CD4-positive, alpha-beta T cell treated with Interleukin-4 for 1 hour (primary cell): ENCODE measurements at regions not wholly inside any gene's neighbourhood (a gene's known extent, or its start where the extent isn't known, plus 50 kb on each side); places are given as distances from the start of the nearest gene placed in this dataset.
"Not testable (repeated sequence)": the region's sequence is repeated elsewhere in the genome, so short reads cannot be mapped to it uniquely, and the experiment has no call there.

Source experiments
- DNase-seq, 2 donors: peaks; one replicate each; pipeline ENCODE4 v3.0.0-alpha.2; 2020 to 2022

DNA sequence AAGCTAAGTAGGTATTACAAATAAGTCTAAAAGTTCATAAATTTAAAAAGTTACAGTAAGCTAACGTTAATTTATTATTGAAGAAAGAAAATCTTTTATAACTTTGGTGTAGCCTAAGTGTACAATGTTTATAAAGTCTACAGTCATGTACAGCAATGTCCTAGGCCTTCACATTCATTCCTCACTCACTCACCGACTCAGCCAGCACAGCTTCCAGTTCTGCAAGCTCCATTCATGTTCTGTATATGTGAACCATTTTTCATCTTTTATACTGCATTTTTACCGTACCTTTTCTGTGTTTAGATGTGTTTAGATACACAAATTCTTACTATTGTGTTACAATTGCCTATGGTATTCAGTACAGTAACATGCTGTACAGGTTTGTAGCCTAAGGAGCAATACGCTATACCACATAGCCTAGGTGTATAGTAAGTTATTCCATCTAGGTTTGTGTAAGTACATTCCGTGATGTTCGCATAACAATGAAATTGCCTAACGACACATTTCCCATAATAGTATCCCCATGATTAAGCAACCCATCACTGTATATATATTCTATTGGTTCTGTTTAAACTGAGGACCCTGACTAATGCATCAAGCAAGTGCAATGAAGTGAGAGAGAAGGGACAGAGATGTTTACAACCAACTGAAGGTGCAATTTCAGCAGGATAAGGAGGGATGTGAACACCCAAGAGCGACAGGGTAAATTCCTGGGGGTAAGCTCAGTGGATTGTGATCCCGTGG is 88.9 kb upstream of the TRIO start:
- DNase-seq: no peak

- no peak for DNase-seq
These were observed 92.3 kb upstream of the TRIO start for GRCh38 chr5:14050821-14051220.

GRCh38 chr5:14048434-14048833 is 94.7 kb upstream of the TRIO start:
- no peak for DNase-seq

DNA sequence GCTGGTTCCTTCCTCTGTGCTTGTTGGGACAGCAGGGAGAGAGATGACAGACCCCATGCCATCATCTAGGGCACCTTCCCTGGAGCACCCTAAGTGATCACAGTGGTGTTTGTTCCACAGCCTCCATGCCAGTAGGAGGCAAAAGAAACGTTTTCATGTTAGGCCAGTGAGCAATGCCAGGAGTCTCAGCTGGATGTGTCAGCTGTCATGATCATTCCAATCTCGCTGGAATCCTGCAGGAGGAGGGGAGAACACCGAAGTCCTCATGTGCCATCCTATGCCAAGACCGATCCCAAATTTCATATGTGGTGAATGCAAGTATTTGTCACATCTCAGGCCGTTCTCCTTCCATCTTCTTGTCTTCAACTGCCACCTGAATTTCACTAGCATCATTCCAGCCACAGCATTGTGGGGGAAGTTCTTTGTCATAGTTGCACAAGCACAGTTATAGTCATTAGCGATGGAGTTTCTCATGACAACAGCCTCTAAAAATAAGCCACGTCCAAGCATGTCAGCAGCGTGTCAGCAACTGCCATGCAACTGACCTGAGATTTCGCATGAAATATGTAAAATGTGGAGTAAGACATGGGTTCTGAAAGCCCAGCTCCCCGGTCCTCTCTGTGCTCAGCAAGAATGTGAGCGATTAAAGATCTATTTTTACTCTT is 97.2 kb upstream of the DNAH5 start:
- DNase-seq: no peak

DNA sequence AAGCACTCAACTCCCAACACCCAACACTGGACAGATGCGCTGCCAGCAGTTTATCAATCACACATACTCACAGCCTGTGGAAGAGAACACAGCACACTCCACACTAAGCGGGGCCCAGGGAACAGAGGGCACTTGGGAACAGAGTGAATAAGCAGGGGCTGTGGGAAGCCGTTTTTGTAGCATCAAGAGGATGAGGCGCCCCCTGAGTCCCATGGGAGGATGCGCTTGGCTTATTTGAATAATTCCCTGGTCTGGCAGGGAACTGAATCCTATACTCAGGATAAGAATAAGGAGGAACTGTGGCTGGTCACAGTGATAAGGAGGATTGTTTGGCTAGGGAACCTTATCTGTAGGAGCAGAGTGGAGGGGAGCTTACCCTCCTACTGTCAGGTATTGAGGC is 96.1 kb upstream of the DNAH5 start:
- no peak for DNase-seq

- no peak for DNase-seq
These were observed 95.1 kb upstream of the DNAH5 start for GRCh38 chr5:14039576-14039975.

DNA sequence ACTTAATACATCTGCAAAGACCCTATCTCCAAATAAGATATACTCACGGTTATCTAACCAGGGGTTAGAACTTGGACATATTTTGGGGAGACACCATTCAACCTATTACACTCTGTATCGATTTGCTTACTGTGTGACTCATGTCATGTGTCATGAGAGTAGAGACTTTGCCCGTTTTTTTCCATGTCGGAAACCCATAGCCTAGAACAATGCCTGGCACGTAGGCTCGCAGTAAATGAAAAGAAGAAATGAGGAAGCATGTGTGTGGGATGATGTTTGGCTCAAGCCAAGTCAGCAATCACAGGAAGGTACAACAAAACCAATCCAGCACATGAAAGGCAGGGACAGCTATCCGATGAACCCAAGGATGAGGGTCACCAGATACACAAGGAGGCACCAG is 94.6 kb upstream of the DNAH5 start:
- no peak for DNase-seq

GRCh38 chr5:14038341-14038959 is 94.0 kb upstream of the DNAH5 start:
- DNase-seq: no peak

DNA sequence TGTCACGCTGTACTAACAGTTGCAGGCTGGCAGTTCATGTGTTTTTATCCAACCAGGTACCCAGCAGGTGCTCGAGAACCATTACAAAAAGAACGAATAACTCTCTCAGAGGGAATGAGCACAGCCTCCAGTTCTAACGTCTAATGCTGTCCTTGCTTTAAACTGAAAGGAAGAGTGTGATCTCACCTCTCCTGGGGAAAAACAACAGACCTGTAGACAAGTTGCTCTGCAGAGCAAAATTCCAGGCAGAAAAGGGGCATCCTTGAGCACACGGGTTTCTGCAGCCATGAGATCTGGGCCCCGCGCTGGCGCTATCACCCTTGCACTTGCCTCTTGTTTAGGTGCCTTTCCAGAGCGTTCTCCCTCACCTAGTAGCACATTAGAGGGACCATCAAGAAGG is 92.5 kb upstream of the DNAH5 start:
- no peak for DNase-seq

- no peak for DNase-seq
These were observed 92.0 kb upstream of the DNAH5 start for GRCh38 chr5:14036514-14036913.

DNA sequence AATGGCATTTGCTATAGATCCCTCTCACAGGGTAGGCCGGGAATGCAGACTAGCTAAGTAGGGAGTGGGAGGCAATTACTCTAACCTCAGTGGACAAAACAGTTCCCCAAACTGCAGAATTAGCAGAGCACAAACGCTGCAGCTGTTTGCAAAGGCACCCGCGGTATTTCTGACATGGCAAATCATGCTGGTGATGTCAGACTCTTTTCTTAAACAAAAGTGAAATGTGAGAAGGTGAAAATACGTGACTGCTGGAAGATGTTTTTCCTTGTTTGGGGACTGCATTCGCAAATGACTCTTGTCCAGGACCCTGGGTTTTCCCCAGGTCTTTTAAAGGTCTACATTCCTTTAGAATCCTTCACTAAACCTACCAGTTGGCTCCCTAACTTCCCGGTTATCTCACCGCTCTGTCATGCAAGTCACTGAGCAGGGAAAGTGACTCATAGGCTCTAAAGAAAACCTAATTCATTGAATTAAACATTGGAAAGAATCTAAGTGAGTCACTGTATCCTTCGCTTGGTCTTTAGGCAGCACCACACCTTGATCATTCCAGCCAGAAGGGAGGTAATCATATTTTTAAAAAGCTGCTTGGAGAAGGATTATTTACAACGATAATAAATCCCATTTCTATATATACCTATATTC is 91.5 kb upstream of the DNAH5 start:
- DNase-seq: no peak

DNA sequence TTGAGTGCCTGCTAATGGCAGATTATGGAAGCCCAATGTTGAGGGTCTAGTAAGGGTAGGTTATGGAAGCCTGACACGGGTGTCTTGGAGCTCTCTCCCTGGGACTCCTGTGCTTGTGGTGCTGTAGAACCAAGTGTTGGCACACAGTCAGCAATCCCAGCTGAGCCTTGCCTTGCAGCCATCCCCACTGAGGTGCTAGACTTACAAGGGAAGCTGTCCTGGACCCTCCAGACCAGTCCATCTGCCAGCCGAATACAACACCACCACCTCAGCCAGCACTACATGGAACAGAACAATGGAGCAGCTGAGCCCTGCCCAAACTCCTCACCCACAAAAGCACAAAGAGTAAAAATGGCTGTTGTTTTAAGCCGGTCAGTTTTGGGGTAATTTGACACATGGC is 90.5 kb upstream of the DNAH5 start:
- no peak for DNase-seq

GRCh38 chr5:14032918-14033317 is 88.4 kb upstream of the DNAH5 start:
- DNase-seq: no peak

DNA sequence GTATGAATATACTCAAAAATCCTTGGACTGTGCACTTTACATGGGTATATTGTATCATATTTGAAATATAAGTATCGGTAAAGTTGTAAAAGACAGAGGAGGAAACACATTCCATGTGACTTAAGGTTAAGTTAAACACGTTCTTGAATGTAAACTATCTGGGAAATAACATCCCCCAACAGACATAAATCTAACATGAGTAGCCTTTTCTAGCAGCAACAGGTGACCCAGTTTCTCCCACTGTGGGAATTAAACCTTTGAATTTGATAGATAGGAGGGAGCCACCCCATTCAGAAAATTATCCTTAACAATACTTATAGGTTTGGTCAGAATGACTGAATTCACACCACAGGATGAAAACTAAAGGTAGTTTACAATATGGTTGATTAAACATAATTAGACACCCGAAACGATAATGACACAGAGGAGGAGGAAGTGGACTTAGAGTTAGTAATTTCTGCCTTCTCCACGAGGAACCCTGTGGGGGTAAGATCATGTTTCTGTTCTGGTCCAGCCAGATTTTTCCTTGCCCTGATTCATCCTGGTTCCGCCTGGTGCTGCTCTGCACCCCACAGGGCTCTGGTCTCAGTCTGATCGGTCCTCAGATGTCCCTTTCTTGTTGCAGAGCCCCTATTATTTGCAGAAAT is 84.6 kb upstream of the DNAH5 start:
- DNase-seq: no peak

- no peak for DNase-seq
These were observed 83.7 kb upstream of the DNAH5 start for GRCh38 chr5:14028188-14028587.

- no peak for DNase-seq
These were observed 81.2 kb upstream of the DNAH5 start for GRCh38 chr5:14025569-14026286.

DNA sequence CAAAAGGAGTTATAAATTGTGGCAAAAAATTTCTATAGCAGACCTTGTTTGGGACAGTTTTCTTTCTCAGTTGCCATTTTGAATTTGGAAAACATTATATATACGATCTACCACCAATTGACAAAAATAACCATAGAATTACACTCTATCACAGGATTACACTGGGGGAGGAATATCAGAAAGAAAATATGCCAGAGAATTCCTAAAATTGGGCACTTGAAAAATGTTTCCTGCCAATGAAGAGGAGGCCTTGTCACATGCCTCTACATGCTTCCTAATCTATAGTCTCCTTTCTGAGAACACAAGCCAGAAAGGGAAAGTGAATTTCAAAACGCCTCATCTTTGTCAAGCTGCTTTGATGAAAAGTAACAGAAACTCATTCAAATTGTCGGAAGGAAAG is 78.5 kb upstream of the DNAH5 start:
- no peak for DNase-seq

GRCh38 chr5:14020944-14021343 is 76.5 kb upstream of the DNAH5 start:
- not testable (repeated sequence) for DNase-seq

DNA sequence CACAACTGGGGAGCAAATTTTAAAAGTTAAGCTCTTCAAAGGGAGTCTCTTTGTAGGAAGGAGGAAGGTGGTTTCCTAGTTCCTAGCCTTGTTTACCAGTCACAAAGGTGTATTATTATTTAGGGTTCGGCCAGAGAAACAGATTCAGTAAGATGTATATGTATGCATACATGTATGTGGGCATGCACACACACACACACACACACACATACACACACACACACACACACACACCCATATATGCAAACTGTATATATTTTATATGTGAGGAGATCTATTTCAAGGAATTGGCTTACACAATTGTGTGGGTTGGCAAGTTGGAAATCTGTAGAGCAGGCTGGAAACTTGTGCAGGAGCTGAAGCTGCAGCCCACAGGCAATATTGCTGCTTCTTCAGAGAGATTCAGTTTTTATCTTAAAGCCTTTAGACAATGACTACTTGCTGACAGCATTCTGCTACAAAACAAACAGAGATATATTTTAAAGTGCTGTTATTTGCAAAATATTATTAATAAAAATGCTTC is 75.3 kb upstream of the DNAH5 start:
- DNase-seq: no peak

DNA sequence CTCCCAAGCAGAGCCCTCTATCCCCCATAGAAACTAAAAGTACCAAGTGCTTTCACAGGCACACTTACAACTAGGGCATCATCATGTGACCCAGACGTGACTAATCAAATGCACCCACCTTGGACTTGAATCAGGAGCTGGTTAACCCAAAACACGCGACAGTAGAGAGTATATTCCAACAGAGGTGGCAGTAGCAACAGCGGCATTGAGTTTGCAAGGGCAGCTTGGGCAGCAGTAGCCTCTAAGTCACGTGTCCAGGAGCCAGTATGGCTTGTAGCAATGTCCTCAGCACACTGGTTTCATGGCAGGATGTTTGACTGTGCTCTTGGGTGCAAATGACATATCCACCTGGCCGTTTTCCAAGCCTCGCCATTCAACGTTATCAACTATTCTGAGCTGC is 73.4 kb upstream of the DNAH5 start:
- no peak for DNase-seq

DNA sequence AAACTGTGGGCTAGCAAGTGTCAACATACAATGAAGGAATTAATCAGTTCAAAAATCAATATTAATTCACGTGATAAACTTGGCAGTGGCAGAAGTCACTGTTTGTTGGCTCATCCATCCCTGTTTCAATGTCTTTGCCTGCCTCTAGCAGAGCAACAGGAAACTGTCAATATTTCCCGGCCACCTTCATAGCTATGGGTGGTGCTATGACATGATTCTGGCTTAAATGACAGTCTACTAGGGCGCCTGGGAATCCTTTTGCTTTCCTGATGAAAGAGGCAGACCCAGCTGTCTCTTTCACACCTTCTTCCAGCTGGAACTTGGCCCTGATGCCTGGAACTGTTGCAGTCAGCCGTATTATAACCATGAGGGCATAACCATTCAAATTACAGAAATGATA is 72.1 kb upstream of the DNAH5 start:
- DNase-seq: no peak
